ENCODE measurements at regions not wholly inside any gene's neighbourhood (a gene's known extent, or its start where the extent isn't known, plus 50 kb on each side); places are given as distances from the start of the nearest gene placed in this dataset.
A peak's percentile ranks its signal among the peaks of the same experiment; 100 is the strongest.

- peaks cover 15% of the 10 kb centered on the region for H3K4me1 ChIP-seq (ENCODE audit: insufficient read depth, low read length)
- no peaks in the 10 kb centered on the region for H4K20me1 ChIP-seq (ENCODE audit: insufficient read depth, low read length)
- H3K27ac ChIP-seq (ENCODE audit: low read depth, low read length) = peak overlapping the region; percentile 36
- H3K9me3 ChIP-seq (ENCODE audit: low read depth, low read length) = no peaks in the 10 kb centered on the region
- no peak overlapping the region for H2AFZ ChIP-seq (ENCODE audit: low read length)
- DNase-seq (ENCODE audit: insufficient read length, low spot score, missing footprints) = no peak
- TF ChIP-seq CTCF (IDR thresholded peaks at IDR 0.05; ENCODE audit: extremely low read depth, low read depth, low read length) = no peak
- H3K4me2 ChIP-seq (ENCODE audit: insufficient read depth, low read length) = no peak overlapping the region
- H3K79me2 ChIP-seq (ENCODE audit: insufficient read depth, low read length) = no peaks in the 10 kb centered on the region
- no peak overlapping the region for H3K4me3 ChIP-seq (ENCODE audit: insufficient read depth, low read length)
- H3K36me3 ChIP-seq (ENCODE audit: insufficient read depth, low read length) = no peaks in the 10 kb centered on the region
- no peaks in the 10 kb centered on the region for H3K27me3 ChIP-seq (ENCODE audit: insufficient read depth, low read length)
Observed at GRCh38 chr16:17769065-17769464, 298.3 kb upstream of the XYLT1 start.

GRCh38 chr16:17768257-17768656 lies 297.5 kb upstream of the XYLT1 start:
- peak overlapping the region; percentile 7 for H3K4me2 ChIP-seq (ENCODE audit: insufficient read depth, low read length)
- no peaks in the 10 kb centered on the region for H3K36me3 ChIP-seq (ENCODE audit: insufficient read depth, low read length)
- H3K4me1 ChIP-seq (ENCODE audit: insufficient read depth, low read length) = peaks cover 10% of the 10 kb centered on the region
- no peak overlapping the region for H2AFZ ChIP-seq (ENCODE audit: low read length)
- H3K4me3 ChIP-seq (ENCODE audit: insufficient read depth, low read length) = no peak overlapping the region
- no peak overlapping the region for H3K27ac ChIP-seq (ENCODE audit: low read depth, low read length)
- no peaks in the 10 kb centered on the region for H3K9me3 ChIP-seq (ENCODE audit: low read depth, low read length)
- H4K20me1 ChIP-seq (ENCODE audit: insufficient read depth, low read length) = no peaks in the 10 kb centered on the region
- no peaks in the 10 kb centered on the region for H3K27me3 ChIP-seq (ENCODE audit: insufficient read depth, low read length)
- H3K79me2 ChIP-seq (ENCODE audit: insufficient read depth, low read length) = no peaks in the 10 kb centered on the region
- DNase-seq (ENCODE audit: insufficient read length, low spot score, missing footprints) = no peak
- TF ChIP-seq CTCF (IDR thresholded peaks at IDR 0.05; ENCODE audit: extremely low read depth, low read depth, low read length) = no peak

GRCh38 chr16:17766012-17766411 lies 295.3 kb upstream of the XYLT1 start:
- Histone ChIP-seq H4K20me1 (ENCODE audit: insufficient read depth, low read length) (no peaks in the 10 kb centered on the region), H3K36me3 (ENCODE audit: insufficient read depth, low read length) (no peaks in the 10 kb centered on the region), H3K79me2 (ENCODE audit: insufficient read depth, low read length) (no peaks in the 10 kb centered on the region), H3K27me3 (ENCODE audit: insufficient read depth, low read length) (peaks cover 8% of the 10 kb centered on the region), H3K4me3 (ENCODE audit: insufficient read depth, low read length) (no peak overlapping the region), H3K9me3 (ENCODE audit: low read depth, low read length) (no peaks in the 10 kb centered on the region), H3K4me1 (ENCODE audit: insufficient read depth, low read length) (peaks cover 10% of the 10 kb centered on the region), H3K4me2 (ENCODE audit: insufficient read depth, low read length) (no peak overlapping the region), H3K27ac (ENCODE audit: low read depth, low read length) (no peak overlapping the region), H2AFZ (ENCODE audit: low read length) (no peak overlapping the region)
- no peak for TF ChIP-seq CTCF (IDR thresholded peaks at IDR 0.05; ENCODE audit: extremely low read depth, low read depth, low read length)
- no peak for DNase-seq (ENCODE audit: insufficient read length, low spot score, missing footprints)

- Histone ChIP-seq H4K20me1 (ENCODE audit: insufficient read depth, low read length) (no peaks in the 10 kb centered on the region), H3K27me3 (ENCODE audit: insufficient read depth, low read length) (peaks cover 19% of the 10 kb centered on the region), H2AFZ (ENCODE audit: low read length) (no peak overlapping the region), H3K4me1 (ENCODE audit: insufficient read depth, low read length) (no peaks in the 10 kb centered on the region), H3K27ac (ENCODE audit: low read depth, low read length) (no peak overlapping the region), H3K9me3 (ENCODE audit: low read depth, low read length) (no peaks in the 10 kb centered on the region), H3K4me2 (ENCODE audit: insufficient read depth, low read length) (no peak overlapping the region), H3K4me3 (ENCODE audit: insufficient read depth, low read length) (no peak overlapping the region), H3K36me3 (ENCODE audit: insufficient read depth, low read length) (no peaks in the 10 kb centered on the region), H3K79me2 (ENCODE audit: insufficient read depth, low read length) (no peaks in the 10 kb centered on the region)
- no peak for DNase-seq (ENCODE audit: insufficient read length, low spot score, missing footprints)
- TF ChIP-seq CTCF (IDR thresholded peaks at IDR 0.05; ENCODE audit: extremely low read depth, low read depth, low read length) = no peak
Observed at GRCh38 chr16:17759451-17760390, 289.0 kb upstream of the XYLT1 start.

Measured in osteoblast (primary cell).